ENCODE measurements at regions not wholly inside any gene's neighbourhood (a gene's known extent, or its start where the extent isn't known, plus 50 kb on each side); places are given as distances from the start of the nearest gene placed in this dataset.

DNA sequence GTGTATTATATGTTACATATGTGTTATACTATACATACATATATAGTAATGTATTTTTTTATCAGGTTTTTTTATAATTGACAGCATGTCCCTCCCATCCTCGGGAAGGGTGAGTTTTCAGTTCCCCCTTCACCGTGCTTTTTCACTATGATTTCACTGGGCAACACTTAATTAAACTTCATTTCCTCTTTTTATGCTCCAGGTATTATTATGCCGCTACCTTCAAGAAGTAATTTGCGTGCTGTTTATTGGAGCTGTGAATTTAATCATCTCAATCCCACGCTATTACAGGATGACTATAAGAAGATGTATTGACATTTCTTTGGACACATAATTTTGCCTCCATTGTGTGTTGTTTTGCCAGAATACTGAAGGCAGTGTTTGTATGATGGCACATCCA lies 228.6 kb downstream of the SAMD5 start:
- no peak for DNase-seq (ENCODE audit: low read depth)
- H3K4me3 ChIP-seq (ENCODE audit: low read depth, low read length), result no peak overlapping the region
- no peak for TF ChIP-seq CTCF (IDR thresholded peaks at IDR 0.05; ENCODE audit: control insufficient read depth, extremely low read depth, insufficient read depth)

GRCh38 chr6:147738099-147738498 lies 229.6 kb downstream of the SAMD5 start:
- TF ChIP-seq CTCF (IDR thresholded peaks at IDR 0.05; ENCODE audit: control insufficient read depth, extremely low read depth, insufficient read depth), result no peak
- DNase-seq (ENCODE audit: low read depth), result no peak

DNA sequence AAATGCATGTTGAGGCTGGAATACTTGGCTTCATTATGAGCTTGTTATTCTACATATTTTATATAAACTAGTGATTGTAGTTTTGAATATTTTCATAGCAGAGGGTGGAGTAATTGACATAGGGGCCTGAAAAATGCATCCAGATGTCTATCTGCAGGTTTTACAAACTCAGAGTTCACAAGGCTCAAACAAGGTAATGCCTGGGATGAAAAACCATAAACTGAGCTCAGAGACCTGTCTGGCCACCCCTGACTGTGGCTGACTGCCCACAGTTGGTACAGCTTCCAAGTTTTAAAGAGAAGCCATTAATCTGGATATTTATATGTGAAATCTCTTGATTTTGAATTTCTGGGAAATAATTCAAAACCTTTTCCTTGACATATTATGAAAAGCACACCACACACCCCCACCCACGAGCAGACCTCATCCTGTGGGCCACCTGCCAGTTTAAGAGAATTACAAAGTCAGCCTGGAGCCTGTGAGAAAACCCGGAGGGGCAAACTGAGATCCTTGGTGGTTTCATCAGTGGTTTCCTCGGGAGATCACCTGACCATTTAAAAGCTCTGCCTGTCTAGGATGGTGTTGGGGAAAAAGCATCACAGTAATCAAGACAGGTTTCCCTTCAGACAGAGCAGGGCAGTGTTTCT lies 230.1 kb downstream of the SAMD5 start:
- peak; percentile 14 for DNase-seq (ENCODE audit: low read depth)
- TF ChIP-seq CTCF (IDR thresholded peaks at IDR 0.05; ENCODE audit: control insufficient read depth, extremely low read depth, insufficient read depth), result no peak

More at GRCh38 chr6:147738099-147738498, 229.6 kb downstream of the SAMD5 start:
- H3K4me3 ChIP-seq (ENCODE audit: low read depth, low read length), result no peak overlapping the region

GRCh38 chr6:147740326-147740725 lies 231.8 kb downstream of the SAMD5 start:
- TF ChIP-seq CTCF (IDR thresholded peaks at IDR 0.05; ENCODE audit: control insufficient read depth, extremely low read depth, insufficient read depth), result no peak
- no peak for DNase-seq (ENCODE audit: low read depth)
- H3K4me3 ChIP-seq (ENCODE audit: low read depth, low read length), result no peak overlapping the region

More for the DNA sequence above, 230.1 kb downstream of the SAMD5 start:
- H3K4me3 ChIP-seq (ENCODE audit: low read depth, low read length), result no peak overlapping the region

DNA sequence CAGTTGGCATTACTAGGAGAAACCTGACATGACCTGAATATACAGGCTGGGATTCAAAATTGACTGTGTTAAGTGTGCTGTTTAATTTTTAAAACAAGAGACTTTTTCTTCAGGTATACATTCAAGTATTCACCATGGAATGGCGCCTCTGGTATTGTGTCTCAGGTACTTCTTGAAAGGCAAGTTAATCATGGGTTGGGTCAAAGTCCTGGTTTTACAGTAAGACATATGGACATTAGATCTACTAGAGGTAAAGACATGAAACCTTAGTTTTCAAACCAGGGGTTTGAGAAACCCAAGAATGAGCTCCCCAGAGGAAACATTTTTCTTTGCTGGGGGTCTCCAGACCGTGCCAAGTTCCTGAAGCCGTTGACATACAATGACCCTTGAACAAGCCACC lies 232.4 kb downstream of the SAMD5 start:
- TF ChIP-seq CTCF (IDR thresholded peaks at IDR 0.05; ENCODE audit: control insufficient read depth, extremely low read depth, insufficient read depth), result no peak
- H3K4me3 ChIP-seq (ENCODE audit: low read depth, low read length), result no peak overlapping the region
- no peak for DNase-seq (ENCODE audit: low read depth)

- no peak overlapping the region for H3K4me3 ChIP-seq (ENCODE audit: low read depth, low read length)
- no peak for DNase-seq (ENCODE audit: low read depth)
- no peak for TF ChIP-seq CTCF (IDR thresholded peaks at IDR 0.05; ENCODE audit: control insufficient read depth, extremely low read depth, insufficient read depth)
These were observed 232.9 kb downstream of the SAMD5 start for GRCh38 chr6:147741389-147741788.

- TF ChIP-seq CTCF (IDR thresholded peaks at IDR 0.05; ENCODE audit: control insufficient read depth, extremely low read depth, insufficient read depth), result no peak
- DNase-seq (ENCODE audit: low read depth), result no peak
These were observed 233.9 kb downstream of the SAMD5 start for GRCh38 chr6:147742440-147742839.

More at GRCh38 chr6:147742440-147742839, 233.9 kb downstream of the SAMD5 start:
- H3K4me3 ChIP-seq (ENCODE audit: low read depth, low read length), result no peak overlapping the region

Measured in LNCaP clone FGC (cell line).